Kidney epithelial cell (primary cell): ENCODE measurements at regions not wholly inside any gene's neighbourhood (a gene's known extent, or its start where the extent isn't known, plus 50 kb on each side); places are given as distances from the start of the nearest gene placed in this dataset.
"Not testable (repeated sequence)": the region's sequence is repeated elsewhere in the genome, so short reads cannot be mapped to it uniquely, and the experiment has no call there.

ENCODE experiments used
- DNase-seq: peaks from one replicate; pipeline ENCODE4 v3.0.0-alpha.2; 2010; ENCODE audit warnings: low read depth
- H3K27me3 ChIP-seq: 2 replicates; pipeline ENCODE4 v1.6.0; 2011; ENCODE audit warnings: low read length; ENCODE audit not compliant: control insufficient read depth, insufficient read depth
- H3K36me3 ChIP-seq: 2 replicates; pipeline ENCODE4 v1.5.1; 2011; ENCODE audit warnings: low read length; ENCODE audit not compliant: control insufficient read depth, insufficient read depth
- H3K4me3 ChIP-seq: 2 replicates; pipeline ENCODE4 v1.5.1; 2011; ENCODE audit warnings: low read depth, mild to moderate bottlenecking, control low read depth, low read length
- CTCF ChIP-seq: IDR thresholded peaks from 2 replicates; pipeline ENCODE4 v1.5.1; 2011; ENCODE audit warnings: mild to moderate bottlenecking, moderate library complexity, low read length, control low read depth, inconsistent platforms; ENCODE audit not compliant: insufficient read depth, poor library complexity, severe bottlenecking

GRCh38 chr3:22441711-22442110 is 690.7 kb upstream of the ZNF385D start:
- no peaks in the 10 kb centered on the region for H3K36me3 ChIP-seq
- TF ChIP-seq CTCF, result no peak
- no peaks in the 10 kb centered on the region for H3K27me3 ChIP-seq
- no peak for DNase-seq
- no peak overlapping the region for H3K4me3 ChIP-seq

GRCh38 chr3:22443571-22444233 is 692.7 kb upstream of the ZNF385D start:
- Histone ChIP-seq H3K36me3 (no peaks in the 10 kb centered on the region), H3K4me3 (no peak overlapping the region), H3K27me3 (no peaks in the 10 kb centered on the region)
- DNase-seq, result no peak
- TF ChIP-seq CTCF, result no peak

GRCh38 chr3:22445336-22445735 is 694.3 kb upstream of the ZNF385D start:
- DNase-seq, H3K36me3 ChIP-seq, H3K27me3 ChIP-seq, H3K4me3 ChIP-seq: not testable (repeated sequence)

GRCh38 chr3:22450786-22451400 is 699.9 kb upstream of the ZNF385D start:
- TF ChIP-seq CTCF, result no peak
- DNase-seq, result no peak
- Histone ChIP-seq H3K27me3 (no peaks in the 10 kb centered on the region), H3K36me3 (no peaks in the 10 kb centered on the region), H3K4me3 (no peak overlapping the region)

DNA sequence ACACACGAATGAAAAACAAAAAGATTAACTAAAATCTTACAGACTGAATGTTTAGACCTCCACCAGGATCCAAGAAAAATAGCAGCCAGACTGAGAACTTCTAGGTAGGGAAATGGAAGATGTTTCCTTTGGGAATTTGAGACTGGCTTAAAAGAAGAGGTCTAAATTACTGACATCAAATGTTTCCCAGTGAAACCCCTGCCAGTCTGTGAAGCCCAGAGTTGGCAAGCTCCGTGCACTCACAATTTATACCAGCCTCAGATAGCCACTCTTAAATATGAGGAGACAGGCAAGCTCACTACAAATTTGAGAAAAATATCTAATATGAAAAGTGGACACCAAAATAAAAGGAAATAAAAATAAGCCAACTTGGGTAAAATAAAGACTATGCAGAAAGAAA is 700.5 kb upstream of the ZNF385D start:
- no peak for TF ChIP-seq CTCF
- Histone ChIP-seq H3K27me3 (no peaks in the 10 kb centered on the region), H3K36me3 (no peaks in the 10 kb centered on the region), H3K4me3 (no peak overlapping the region)
- DNase-seq, result no peak

GRCh38 chr3:22453906-22454535 is 703.0 kb upstream of the ZNF385D start:
- H3K4me3 ChIP-seq, result no peak overlapping the region
- DNase-seq, result no peak
- H3K27me3 ChIP-seq, result no peaks in the 10 kb centered on the region
- TF ChIP-seq CTCF, result no peak
- H3K36me3 ChIP-seq, result no peaks in the 10 kb centered on the region
